ENCODE measurements at regions not wholly inside any gene's neighbourhood (a gene's known extent, or its start where the extent isn't known, plus 50 kb on each side); places are given as distances from the start of the nearest gene placed in this dataset.

DNA sequence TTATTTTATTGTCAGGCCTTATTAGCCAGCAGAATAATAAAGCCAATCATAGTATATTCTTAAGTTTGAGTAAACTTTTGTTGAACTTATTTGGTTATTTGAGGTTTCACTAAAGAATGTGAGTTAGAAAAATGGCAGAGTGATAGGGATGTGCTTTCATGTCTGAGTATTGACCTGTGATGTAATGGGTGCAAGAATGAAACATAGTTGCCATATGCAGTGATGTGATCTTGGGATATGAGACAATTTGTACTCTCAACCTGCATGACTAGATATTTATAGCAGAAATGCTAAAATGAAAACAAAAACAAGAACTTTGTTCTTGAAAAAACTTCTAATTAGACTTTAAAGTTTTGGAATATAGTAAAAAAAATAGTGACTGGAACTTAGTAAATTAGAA, 97.9 kb downstream of the DISP1 start:
- no peak for DNase-seq

GRCh38 chr1:222914861-222915632, 100.2 kb downstream of the DISP1 start:
- DNase-seq = no peak

DNA sequence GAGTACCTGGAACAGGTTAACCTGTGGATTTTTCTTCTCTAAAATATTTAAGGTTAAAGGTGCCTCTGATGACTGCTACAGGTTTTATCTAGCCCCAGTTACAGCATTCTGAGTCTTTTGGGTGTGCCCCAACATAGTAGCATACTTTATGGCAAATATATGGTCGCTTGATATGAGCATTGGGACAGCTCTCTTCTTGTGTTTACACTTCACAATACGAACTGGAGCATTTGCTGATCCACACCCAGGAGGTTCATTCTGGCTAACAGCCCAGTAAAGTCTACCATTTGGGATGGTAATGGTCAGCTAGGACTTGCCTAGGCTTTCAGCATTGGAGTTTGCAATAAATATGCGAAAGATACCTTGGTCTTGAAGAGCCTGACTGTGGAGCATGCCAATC, 101.3 kb downstream of the DISP1 start:
- no peak for DNase-seq

GRCh38 chr1:222918801-222919477, 104.1 kb downstream of the DISP1 start:
- no peak for DNase-seq

DNA sequence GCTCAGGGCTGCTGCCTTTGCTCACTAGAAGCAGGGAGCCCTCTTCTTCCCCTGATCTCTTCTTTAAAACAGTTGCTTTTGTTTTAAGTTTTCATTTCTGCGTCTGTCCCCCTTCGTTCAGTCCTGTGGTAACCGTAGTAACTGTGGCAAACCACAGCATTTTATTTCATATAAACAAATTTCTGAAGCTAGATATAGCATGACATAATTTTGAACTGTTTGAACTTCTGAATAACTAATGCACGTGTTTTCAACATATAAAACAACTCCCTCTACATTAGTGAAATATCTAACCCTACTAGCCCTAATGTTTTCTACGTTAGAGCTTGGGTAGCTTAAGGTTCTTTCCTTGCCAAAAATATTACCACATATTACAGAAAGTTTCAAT, 104.6 kb downstream of the DISP1 start:
- no peak for DNase-seq

DNA sequence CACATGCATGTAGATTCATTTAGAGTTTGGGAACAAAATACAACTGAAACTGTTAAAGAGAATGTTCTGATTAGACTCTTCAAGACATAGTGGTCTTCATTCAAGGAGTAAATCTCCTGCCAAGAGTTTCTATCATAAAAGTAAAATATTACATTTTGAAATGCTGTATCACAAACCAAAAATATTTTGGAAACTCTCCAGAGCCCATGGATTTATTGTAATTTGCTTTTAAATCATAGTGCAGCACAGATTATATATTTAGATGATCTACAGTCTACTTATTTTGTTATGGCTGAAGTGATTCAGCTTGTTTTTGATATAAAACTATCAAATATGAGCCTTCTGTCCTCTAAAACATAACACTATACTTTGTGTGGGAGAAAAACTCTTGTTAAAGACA, 105.3 kb downstream of the DISP1 start:
- no peak for DNase-seq

DNA sequence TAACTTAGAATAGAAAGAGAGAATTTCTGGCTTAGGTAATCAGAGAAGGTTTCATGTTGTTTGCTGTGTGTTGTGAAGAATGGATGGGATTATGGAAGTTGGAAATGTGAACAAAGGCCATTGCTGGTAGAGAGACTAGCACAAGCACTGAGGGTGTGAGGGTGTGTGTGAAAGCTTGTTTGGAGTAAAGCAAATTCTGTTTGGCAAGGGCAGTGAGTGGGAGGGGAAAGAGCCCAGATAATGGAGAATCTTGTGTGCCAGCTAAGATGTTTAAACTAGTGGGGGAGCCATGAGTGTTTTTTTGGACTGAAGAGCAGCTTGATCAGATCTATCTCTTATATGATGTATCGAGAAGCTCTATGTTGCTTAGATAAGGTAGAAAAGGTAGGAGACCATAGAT, 107.1 kb downstream of the DISP1 start:
- DNase-seq = no peak

- no peak for DNase-seq
Observed at GRCh38 chr1:222923506-222923905, 108.7 kb downstream of the DISP1 start.

GRCh38 chr1:222924136-222924706, 109.4 kb downstream of the DISP1 start:
- DNase-seq = no peak

- DNase-seq = no peak
Observed at GRCh38 chr1:222926566-222926965, 111.7 kb downstream of the DISP1 start.

DNA sequence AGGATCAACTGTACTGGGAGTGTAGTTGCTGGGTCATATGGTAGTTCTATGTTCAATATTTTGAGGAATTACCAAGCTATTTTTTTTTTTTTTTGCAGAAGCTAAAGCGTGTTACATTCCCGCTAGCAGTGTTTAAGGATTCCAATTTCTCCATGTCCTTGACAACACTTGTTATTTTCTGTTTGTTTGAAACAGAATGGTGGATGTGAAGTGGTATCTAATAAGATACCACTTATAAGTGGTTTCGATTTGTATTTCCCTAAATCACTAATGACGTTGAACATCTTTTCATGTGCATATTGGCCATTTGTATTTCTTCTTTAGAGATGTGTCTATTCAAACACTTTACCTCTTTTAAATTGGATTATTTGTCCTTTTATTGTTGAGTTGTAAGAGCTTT, 112.2 kb downstream of the DISP1 start:
- DNase-seq = no peak

DNA sequence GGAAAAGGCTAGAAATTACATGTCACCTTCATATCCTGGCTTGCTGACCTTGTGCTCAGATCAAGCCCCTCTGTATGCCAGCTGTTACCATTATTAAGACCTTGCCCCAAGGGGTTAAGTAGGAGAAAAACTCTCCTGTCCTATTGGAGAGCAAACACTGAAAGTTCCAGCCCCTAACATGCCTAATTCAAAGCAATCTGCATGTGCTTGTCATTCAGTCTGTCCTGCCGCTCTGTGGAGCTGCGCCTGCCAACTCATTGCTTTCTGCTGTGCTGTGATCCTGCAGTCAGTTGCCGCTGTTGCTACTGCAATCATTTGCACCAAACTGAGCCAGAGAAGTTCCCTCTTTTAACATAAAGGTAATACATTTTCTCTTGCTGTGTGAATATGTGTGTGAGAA, 113.4 kb downstream of the DISP1 start:
- DNase-seq = no peak

DNA sequence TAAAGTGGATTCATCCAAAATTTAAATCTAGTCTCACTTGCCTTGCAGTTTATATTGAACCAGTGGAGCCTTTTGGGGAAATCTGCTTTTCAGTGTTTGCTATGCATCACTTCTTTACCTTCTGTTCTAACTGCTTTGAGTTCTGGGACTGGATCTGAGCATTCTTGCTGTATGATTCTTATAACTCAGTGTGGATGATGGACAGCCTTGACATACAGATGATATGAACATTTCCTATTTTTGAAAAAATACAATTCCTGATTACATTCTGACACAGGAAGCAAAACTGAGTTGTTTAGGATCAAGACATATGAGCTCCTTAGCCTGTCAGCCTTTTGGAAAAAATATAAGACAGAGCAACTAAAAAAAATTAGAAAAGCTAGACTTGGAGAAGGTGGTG, 115.2 kb downstream of the DISP1 start:
- DNase-seq = no peak

DNA sequence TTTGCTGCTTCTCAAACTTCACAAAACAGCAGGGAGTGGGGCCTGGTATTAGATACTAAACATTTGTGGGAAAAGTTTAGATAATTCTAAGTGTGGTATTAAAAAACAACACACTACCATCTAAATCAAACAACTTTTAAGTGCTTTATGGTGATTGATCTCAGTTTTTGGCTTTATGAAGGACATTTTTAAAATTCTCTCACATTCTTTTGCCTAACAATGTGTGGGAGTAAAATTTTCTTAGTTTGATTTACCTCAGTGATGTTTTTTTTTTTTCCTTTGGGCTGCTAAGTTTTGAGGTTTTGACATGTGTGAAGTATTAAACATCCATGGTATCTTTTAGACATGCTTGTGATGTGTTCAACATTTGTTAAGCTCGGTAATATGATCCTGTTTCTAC, 116.2 kb downstream of the DISP1 start:
- no peak for DNase-seq

DNA sequence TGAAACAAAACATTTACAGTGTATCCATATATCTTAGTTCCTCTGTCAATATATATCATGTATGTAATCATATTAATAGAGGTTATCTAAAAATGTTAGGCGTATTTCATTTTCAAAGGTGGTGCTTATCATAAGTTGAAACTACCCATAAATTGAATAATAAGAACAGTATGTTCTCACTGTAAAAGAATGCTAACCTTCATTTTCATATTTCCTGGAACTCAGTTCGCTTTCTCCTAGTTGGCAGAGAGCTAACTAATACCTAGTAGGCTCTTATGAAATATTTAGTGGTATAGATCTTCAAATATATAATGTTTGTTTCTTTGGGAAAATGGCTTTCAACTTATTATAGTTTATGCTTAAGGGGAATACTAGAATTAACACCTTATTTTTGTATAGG, 118.4 kb downstream of the DISP1 start:
- no peak for DNase-seq

GRCh38 chr1:222935239-222935900, 120.5 kb downstream of the DISP1 start:
- DNase-seq = no peak

DNA sequence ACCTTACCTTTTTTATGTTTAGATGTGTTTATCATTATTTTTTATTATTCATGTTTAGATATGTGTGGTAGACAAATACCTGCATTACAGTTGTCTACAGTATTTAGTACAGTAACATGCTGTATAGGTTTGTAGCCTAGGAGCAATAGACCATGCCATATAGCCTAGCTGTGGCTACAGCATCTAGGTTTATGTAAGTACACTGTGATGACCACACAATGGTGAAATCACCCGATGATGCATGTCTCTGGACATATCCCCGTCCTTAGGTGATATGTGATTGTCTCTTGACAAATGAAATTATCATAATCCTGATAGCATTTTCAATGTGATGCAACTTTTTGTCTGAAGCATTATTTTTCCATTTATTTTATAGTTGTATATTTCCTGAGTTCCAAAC, 121.2 kb downstream of the DISP1 start:
- no peak for DNase-seq

DNA sequence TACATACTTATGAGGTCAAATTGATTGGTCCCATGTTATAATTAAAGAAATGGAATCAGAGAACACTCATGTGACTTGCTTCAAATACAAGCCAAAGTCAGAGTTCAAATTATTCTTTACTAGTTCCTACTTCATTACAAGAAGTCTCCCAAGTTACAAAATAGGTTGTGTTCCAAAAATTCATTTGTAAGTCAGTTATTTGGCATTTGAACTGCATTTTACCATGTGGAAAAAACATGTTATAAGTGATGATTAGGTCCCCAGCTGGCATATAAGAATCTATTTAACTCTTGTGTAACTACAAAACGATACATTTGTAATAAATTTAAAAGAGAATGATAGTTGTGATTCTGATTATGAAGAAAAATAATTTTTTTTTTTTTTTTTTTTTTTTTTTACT, 124.1 kb downstream of the DISP1 start:
- DNase-seq = no peak

DNA sequence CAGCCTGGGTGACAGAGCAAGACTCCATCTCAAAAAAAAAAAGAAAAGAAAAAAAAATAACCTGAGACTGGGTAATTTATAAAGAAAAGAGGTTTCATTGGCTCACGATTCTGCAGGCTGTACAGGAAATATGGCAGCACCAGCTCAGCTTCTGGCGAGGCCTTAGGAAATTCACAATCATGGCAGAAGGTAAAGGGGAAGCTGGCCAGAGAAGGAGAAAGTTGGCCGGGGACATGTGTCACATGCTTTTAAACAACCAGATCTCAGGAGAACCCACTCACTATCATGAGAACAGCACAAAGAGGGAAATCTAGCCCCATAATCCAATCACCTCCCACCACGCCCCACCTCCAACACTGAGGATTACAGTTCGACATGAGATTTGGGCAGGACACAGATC, 125.3 kb downstream of the DISP1 start:
- DNase-seq = no peak

- DNase-seq = no peak
Observed at GRCh38 chr1:222940906-222941305, 126.1 kb downstream of the DISP1 start.

DNA sequence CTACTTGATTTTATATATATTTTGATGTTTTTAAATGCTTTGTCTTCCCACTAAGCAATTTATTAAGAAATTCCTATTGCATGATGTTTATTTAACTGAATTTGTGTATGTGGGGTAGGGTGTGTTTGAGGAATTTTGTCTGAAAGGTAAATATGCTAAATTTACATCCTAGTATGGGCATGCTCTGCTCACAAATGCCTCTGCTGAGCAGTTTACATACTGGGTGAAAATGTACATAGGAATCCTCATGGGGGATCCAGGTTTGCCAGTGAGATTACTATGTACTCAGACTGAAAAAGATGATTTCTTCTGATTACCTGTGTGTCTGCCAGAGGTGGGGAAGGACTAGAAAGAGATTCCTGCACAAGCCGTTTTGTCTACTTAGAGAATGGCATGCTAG, 126.6 kb downstream of the DISP1 start:
- DNase-seq = no peak

GRCh38 chr1:222946436-222946835, 131.6 kb downstream of the DISP1 start:
- no peak for DNase-seq

- no peak for DNase-seq
Observed at GRCh38 chr1:222948079-222948478, 133.2 kb downstream of the DISP1 start.

DNA sequence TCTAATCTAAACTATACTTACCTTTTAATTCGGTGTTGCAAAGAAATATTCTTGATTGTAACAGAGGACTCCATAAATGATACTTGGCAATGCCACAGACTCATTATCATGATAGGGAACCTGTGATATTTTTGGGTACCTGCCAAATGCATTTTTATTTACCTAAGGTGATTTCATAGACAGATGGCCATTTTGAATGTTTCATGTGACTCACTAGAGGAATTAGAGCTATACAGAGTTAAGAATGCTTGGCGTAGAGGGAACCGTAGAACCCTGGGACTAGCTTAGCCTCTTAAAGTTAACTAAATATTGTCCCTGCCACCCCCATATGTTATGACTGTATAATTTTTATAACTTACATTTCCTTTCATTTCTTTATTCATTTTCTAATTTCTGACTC, 136.1 kb downstream of the DISP1 start:
- DNase-seq = no peak

All from stimulated activated CD4-positive, alpha-beta T cell treated with anti-CD3 and anti-CD28 coated beads, Interleukin-4, amount 100 ng/mL, for 4 hours (primary cell).